ENCODE measurements at regions not wholly inside any gene's neighbourhood (a gene's known extent, or its start where the extent isn't known, plus 50 kb on each side); places are given as distances from the start of the nearest gene placed in this dataset.

DNA sequence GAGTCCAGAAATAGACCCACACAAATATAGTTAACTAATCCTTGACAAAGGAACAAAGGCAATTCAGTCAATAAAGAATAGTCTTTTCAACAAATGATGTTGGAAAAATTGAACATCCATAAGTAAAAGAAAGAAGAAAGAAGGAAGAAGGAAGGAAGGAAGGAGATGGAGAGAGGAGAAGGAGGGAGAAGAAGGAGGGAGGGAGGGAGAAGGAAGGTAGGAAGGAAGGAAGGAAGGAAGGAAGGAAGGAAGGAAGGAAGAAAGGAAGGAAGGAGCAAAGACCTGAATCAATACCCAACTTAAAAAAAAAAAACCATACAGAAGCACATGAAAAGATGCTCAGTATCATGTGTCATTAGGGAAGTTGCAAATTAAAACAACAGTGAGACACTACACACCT is 148.3 kb downstream of the ATL2 start:
- no peaks in the 10 kb centered on the region for H3K36me3 Mint-ChIP-seq (ENCODE audit: low read depth)
- no peak for TF ChIP-seq ZNF331 (CRISPR knock-in tag; IDR thresholded peaks at IDR 0.05; ENCODE audit: low read depth)
- no peak for TF ChIP-seq EZH2phosphoT487 (IDR thresholded peaks at IDR 0.05; ENCODE audit: unreplicated experiment)
- TF ChIP-seq, protein P1, sequence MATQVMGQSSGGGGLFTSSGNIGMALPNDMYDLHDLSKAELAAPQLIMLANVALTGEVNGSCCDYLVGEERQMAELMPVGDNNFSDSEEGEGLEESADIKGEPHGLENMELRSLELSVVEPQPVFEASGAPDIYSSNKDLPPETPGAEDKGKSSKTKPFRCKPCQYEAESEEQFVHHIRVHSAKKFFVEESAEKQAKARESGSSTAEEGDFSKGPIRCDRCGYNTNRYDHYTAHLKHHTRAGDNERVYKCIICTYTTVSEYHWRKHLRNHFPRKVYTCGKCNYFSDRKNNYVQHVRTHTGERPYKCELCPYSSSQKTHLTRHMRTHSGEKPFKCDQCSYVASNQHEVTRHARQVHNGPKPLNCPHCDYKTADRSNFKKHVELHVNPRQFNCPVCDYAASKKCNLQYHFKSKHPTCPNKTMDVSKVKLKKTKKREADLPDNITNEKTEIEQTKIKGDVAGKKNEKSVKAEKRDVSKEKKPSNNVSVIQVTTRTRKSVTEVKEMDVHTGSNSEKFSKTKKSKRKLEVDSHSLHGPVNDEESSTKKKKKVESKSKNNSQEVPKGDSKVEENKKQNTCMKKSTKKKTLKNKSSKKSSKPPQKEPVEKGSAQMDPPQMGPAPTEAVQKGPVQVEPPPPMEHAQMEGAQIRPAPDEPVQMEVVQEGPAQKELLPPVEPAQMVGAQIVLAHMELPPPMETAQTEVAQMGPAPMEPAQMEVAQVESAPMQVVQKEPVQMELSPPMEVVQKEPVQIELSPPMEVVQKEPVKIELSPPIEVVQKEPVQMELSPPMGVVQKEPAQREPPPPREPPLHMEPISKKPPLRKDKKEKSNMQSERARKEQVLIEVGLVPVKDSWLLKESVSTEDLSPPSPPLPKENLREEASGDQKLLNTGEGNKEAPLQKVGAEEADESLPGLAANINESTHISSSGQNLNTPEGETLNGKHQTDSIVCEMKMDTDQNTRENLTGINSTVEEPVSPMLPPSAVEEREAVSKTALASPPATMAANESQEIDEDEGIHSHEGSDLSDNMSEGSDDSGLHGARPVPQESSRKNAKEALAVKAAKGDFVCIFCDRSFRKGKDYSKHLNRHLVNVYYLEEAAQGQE (IDR thresholded peaks at IDR 0.05; ENCODE audit: unreplicated experiment), result no peak
- TF ChIP-seq, protein P2, sequence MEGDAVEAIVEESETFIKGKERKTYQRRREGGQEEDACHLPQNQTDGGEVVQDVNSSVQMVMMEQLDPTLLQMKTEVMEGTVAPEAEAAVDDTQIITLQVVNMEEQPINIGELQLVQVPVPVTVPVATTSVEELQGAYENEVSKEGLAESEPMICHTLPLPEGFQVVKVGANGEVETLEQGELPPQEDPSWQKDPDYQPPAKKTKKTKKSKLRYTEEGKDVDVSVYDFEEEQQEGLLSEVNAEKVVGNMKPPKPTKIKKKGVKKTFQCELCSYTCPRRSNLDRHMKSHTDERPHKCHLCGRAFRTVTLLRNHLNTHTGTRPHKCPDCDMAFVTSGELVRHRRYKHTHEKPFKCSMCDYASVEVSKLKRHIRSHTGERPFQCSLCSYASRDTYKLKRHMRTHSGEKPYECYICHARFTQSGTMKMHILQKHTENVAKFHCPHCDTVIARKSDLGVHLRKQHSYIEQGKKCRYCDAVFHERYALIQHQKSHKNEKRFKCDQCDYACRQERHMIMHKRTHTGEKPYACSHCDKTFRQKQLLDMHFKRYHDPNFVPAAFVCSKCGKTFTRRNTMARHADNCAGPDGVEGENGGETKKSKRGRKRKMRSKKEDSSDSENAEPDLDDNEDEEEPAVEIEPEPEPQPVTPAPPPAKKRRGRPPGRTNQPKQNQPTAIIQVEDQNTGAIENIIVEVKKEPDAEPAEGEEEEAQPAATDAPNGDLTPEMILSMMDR (conservative IDR thresholded peaks at IDR 0.05; ENCODE audit: low read depth in 2 of 2), result no peak
- H3K27me3 Mint-ChIP-seq (ENCODE audit: insufficient read depth, low read depth, poor library complexity), result no peaks in the 10 kb centered on the region
- Histone ChIP-seq H3K9me2 (ENCODE audit: insufficient read depth) (no peaks in the 10 kb centered on the region; the same call in 1 of the 2 replicates), H3K27me3 (ENCODE audit: insufficient read depth) (no peaks in the 10 kb centered on the region), H2AFZ (no peak overlapping the region), H3K27ac (ENCODE audit: low read depth) (no peak overlapping the region), H4K20me1 (replicated peaks; ENCODE audit: insufficient read depth) (no peaks in the 10 kb centered on the region), H3K4me3 (no peak overlapping the region), H3F3A (replicated peaks; ENCODE audit: low read depth) (no peaks in the 10 kb centered on the region), H3K36me3 (ENCODE audit: insufficient read depth) (no peaks in the 10 kb centered on the region), H3K4me2 (no peak overlapping the region), H3K79me2 (replicated peaks; ENCODE audit: insufficient read depth) (no peaks in the 10 kb centered on the region), H3K4me1 (ENCODE audit: insufficient read depth) (no peaks in the 10 kb centered on the region; the same call in 1 of the 2 replicates)
- H3K4me1 Mint-ChIP-seq, result peaks cover 22% of the 10 kb centered on the region
- H3K27ac Mint-ChIP-seq, result no peak overlapping the region
- no peak overlapping the region for H3K4me3 Mint-ChIP-seq
- no peaks in the 10 kb centered on the region for H3K9me3 Mint-ChIP-seq
- DNase-seq (ENCODE audit: low spot score) (no peak), ATAC-seq (no peak)

- Histone ChIP-seq H3K9me2 (ENCODE audit: insufficient read depth) (peaks cover 5% of the 10 kb centered on the region), H3K27me3 (ENCODE audit: insufficient read depth) (no peaks in the 10 kb centered on the region), H3F3A (replicated peaks; ENCODE audit: low read depth) (no peaks in the 10 kb centered on the region), H3K4me2 (peak overlapping the region; percentile 50; the same call in 1 of the 2 replicates), H3K4me1 (ENCODE audit: insufficient read depth) (no peaks in the 10 kb centered on the region; the same call in 1 of the 2 replicates), H3K27ac (ENCODE audit: low read depth) (no peak overlapping the region), H4K20me1 (replicated peaks; ENCODE audit: insufficient read depth) (no peaks in the 10 kb centered on the region), H3K36me3 (ENCODE audit: insufficient read depth) (no peaks in the 10 kb centered on the region), H3K79me2 (replicated peaks; ENCODE audit: insufficient read depth) (no peaks in the 10 kb centered on the region), H3K4me3 (no peak overlapping the region), H2AFZ (no peak overlapping the region)
- H3K27ac Mint-ChIP-seq, result no peak overlapping the region; the same call in 1 of the 2 replicates
- peak; percentile 65 for DNase-seq (ENCODE audit: low spot score)
- no peaks in the 10 kb centered on the region for H3K27me3 Mint-ChIP-seq (ENCODE audit: insufficient read depth, low read depth, poor library complexity)
- H3K9me3 Mint-ChIP-seq, result no peaks in the 10 kb centered on the region; the same call in 2 of the 3 replicates
- peaks cover 24% of the 10 kb centered on the region for H3K4me1 Mint-ChIP-seq
- H3K4me3 Mint-ChIP-seq, result no peak overlapping the region; the same call in 2 of the 3 replicates
- no peaks in the 10 kb centered on the region for H3K36me3 Mint-ChIP-seq (ENCODE audit: low read depth)
- ATAC-seq, result peak; percentile 99
- TF ChIP-seq EZH2 (IDR thresholded peaks at IDR 0.05; ENCODE audit: low read depth, unreplicated experiment), result no peak
- peak; percentile 92 for TF ChIP-seq ZNF462 (CRISPR knock-in tag; IDR thresholded peaks at IDR 0.05)
- no peak for TF ChIP-seq POLR2AphosphoS5 (IDR thresholded peaks at IDR 0.05; ENCODE audit: low read depth)
Measured at GRCh38 chr2:38224821-38225437, 149.0 kb upstream of the CYP1B1 start.

Data from GM23338 (cell line).